Natural killer cell (primary cell): ENCODE measurements at regions not wholly inside any gene's neighbourhood (a gene's known extent, or its start where the extent isn't known, plus 50 kb on each side); places are given as distances from the start of the nearest gene placed in this dataset.
"Not testable (repeated sequence)": the region's sequence is repeated elsewhere in the genome, so short reads cannot be mapped to it uniquely, and the experiment has no call there.

Source experiments
- ATAC-seq, 3 donors: fragments of 150-1000 bp in 2 of 3; fragments of 200-7000 bp in 1 of 3; cut with Tn5 transposase; 1 replicate in 1 of 3; 2 replicates in 2 of 3; pipeline ENCODE4 v1.10.0; 2021; ENCODE audit warnings: mild to moderate bottlenecking in 2 of 3, moderate library complexity in 2 of 3
- DNase-seq, 2 donors: peaks; one replicate each; pipeline versions ENCODE4 v3.0.0 to v3.0.0-alpha.2; 2013 to 2021; ENCODE audit warnings: mixed read lengths in 1 of 2
- H3K27ac ChIP-seq: one replicate; pipeline ENCODE4 v1.5.1; 2013; ENCODE audit warnings: mild to moderate bottlenecking, low read length
- H3K27me3 ChIP-seq: one replicate; pipeline ENCODE4 v1.6.1; 2013; ENCODE audit warnings: low read length; ENCODE audit not compliant: control insufficient read depth, insufficient read depth
- H3K36me3 ChIP-seq: one replicate; pipeline ENCODE4 v1.6.1; 2013; ENCODE audit warnings: low read length; ENCODE audit not compliant: control insufficient read depth, insufficient read depth
- H3K4me1 ChIP-seq: one replicate; pipeline ENCODE4 v1.6.1; 2013; ENCODE audit warnings: low read length; ENCODE audit not compliant: control insufficient read depth, insufficient read depth
- H3K4me3 ChIP-seq: one replicate; pipeline ENCODE4 v1.5.1; 2013; ENCODE audit warnings: low read length
- H3K9me3 ChIP-seq: one replicate; pipeline ENCODE4 v1.6.1; 2013; ENCODE audit warnings: low read length; ENCODE audit not compliant: control insufficient read depth, insufficient read depth
- H3K27ac Mint-ChIP-seq, 2 donors: one replicate each; pipeline ENCODE4 v1.8.0; 2022; ENCODE audit warnings: mild to moderate bottlenecking in 2 of 2, mixed read lengths in 2 of 2, moderate library complexity in 1 of 2
- H3K27me3 Mint-ChIP-seq, 2 donors: one replicate each; pipeline ENCODE4 v1.8.0; 2022; ENCODE audit warnings: low read depth in 2 of 2, mixed read lengths in 2 of 2
- H3K36me3 Mint-ChIP-seq: one replicate; pipeline ENCODE4 v1.8.0; 2022; ENCODE audit warnings: mixed read lengths
- H3K4me1 Mint-ChIP-seq, 2 donors: one replicate each; pipeline ENCODE4 v1.8.0; 2022; ENCODE audit warnings: mixed read lengths in 2 of 2
- H3K4me3 Mint-ChIP-seq: one replicate; pipeline ENCODE4 v1.8.0; 2022; ENCODE audit warnings: mild to moderate bottlenecking, moderate library complexity, mixed read lengths
- H3K9me3 Mint-ChIP-seq, 2 donors: one replicate each; pipeline ENCODE4 v1.8.0; 2022; ENCODE audit warnings: mixed read lengths in 2 of 2
- WGBS: methylation state at CpG from one replicate; pipeline ENCODE4 v1.1.7; 2013; ENCODE audit warnings: missing lambda C conversion rate; ENCODE audit not compliant: insufficient coverage; 5-methylcytosine and 5-hydroxymethylcytosine counted together
- intact Hi-C: fragments of 100-400 bp; cut with micrococcal nuclease; formaldehyde crosslinking; loops from one replicate; pipeline ENCODE4 v1.14.2; 2022
- TF ChIP-seq, protein P1 (sequence below): fragments of 200-600 bp; IDR thresholded peaks from one replicate; pipeline ENCODE4 v1.8.0; 2022; ENCODE audit warnings: antibody characterized with exemption

DNA sequence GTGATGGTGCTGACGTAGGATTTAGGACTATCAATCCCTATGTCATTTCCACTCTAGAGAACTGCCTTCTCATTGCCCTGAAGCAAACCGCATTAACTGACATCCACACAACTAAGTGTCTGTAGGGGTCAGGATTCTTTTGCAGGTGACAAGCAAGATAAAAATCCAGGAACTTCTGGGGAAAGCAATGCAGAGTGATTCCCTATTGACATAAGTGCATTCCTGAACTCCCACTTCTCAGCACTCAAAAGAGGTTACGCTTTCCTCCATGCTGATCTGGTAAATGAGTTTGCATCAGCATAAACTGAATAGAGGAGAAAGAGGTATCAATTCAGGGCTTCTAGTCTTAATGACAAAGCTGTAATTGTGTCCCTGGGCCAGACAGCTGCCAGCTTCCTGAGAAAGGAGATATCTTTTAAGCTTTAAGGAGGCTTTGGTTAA, 224.6 kb upstream of the ISX start:
- intact Hi-C loops = no loop called here
- Mint-ChIP-seq H3K4me3 (no peak overlapping the region), H3K27ac (no peak overlapping the region), H3K27me3 (peaks cover 5 to 6% of the 10 kb centered on the region in 2 donors), H3K4me1 (no peaks in the 10 kb centered on the region), H3K9me3 (no peaks in the 10 kb centered on the region), H3K36me3 (no peaks in the 10 kb centered on the region)
- TF ChIP-seq, protein P1, sequence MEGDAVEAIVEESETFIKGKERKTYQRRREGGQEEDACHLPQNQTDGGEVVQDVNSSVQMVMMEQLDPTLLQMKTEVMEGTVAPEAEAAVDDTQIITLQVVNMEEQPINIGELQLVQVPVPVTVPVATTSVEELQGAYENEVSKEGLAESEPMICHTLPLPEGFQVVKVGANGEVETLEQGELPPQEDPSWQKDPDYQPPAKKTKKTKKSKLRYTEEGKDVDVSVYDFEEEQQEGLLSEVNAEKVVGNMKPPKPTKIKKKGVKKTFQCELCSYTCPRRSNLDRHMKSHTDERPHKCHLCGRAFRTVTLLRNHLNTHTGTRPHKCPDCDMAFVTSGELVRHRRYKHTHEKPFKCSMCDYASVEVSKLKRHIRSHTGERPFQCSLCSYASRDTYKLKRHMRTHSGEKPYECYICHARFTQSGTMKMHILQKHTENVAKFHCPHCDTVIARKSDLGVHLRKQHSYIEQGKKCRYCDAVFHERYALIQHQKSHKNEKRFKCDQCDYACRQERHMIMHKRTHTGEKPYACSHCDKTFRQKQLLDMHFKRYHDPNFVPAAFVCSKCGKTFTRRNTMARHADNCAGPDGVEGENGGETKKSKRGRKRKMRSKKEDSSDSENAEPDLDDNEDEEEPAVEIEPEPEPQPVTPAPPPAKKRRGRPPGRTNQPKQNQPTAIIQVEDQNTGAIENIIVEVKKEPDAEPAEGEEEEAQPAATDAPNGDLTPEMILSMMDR = no peak
- H3K36me3 ChIP-seq = no peaks in the 10 kb centered on the region
- H3K4me3 ChIP-seq = no peak overlapping the region
- H3K4me1 ChIP-seq = no peaks in the 10 kb centered on the region
- H3K27ac ChIP-seq = no peak overlapping the region
- DNase-seq (no peak), ATAC-seq (no peak)
- H3K9me3 ChIP-seq = no peaks in the 10 kb centered on the region
- no peaks in the 10 kb centered on the region for H3K27me3 ChIP-seq
- 62% methylated on average over 2 of the region's 3 CpGs for WGBS

DNA sequence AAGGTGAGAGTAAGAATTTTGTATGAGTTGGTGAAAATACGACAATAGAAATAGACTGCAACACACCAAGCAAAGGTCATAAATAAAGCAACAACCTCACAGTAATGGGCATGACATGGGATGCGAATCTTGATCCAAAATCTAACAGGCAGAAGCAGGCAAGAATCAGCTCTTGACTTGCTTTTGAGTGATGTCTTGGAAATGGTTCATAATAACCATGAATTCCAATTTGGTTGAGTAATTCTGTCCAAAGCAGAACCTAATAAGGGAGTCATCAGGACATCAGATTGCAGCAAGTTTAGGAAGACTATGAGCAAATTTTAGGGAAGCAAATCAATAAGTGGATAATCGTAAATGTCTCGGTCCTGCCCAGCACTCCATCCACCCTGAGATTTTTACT, 224.0 kb upstream of the ISX start:
- DNase-seq (no peak), ATAC-seq (no peak)
- Mint-ChIP-seq H3K4me3 (no peak overlapping the region), H3K4me1 (no peaks in the 10 kb centered on the region), H3K9me3 (no peaks in the 10 kb centered on the region), H3K27me3 (peaks cover 0 to 4% of the 10 kb centered on the region in 2 donors), H3K36me3 (no peaks in the 10 kb centered on the region), H3K27ac (no peak overlapping the region)
- Histone ChIP-seq H3K9me3 (no peaks in the 10 kb centered on the region), H3K4me1 (no peaks in the 10 kb centered on the region), H3K36me3 (no peaks in the 10 kb centered on the region), H3K4me3 (no peak overlapping the region), H3K27ac (no peak overlapping the region), H3K27me3 (no peaks in the 10 kb centered on the region)
- TF ChIP-seq, protein P1 = no peak
- intact Hi-C loops = no loop called here
- 62% methylated on average over 4 of the region's 4 CpGs for WGBS

- DNase-seq (no peak), ATAC-seq (no peak)
- Histone ChIP-seq H3K27me3 (no peaks in the 10 kb centered on the region), H3K27ac (no peak overlapping the region), H3K36me3 (no peaks in the 10 kb centered on the region), H3K4me1 (no peaks in the 10 kb centered on the region), H3K4me3 (no peak overlapping the region), H3K9me3 (no peaks in the 10 kb centered on the region)
- H3K4me1 Mint-ChIP-seq = no peaks in the 10 kb centered on the region
- H3K36me3 Mint-ChIP-seq = no peaks in the 10 kb centered on the region
- no peak overlapping the region for H3K4me3 Mint-ChIP-seq
- 83% methylated on average over 2 of the region's 2 CpGs for WGBS
- intact Hi-C loops = no loop called here
- peaks cover 0 to 4% of the 10 kb centered on the region in 2 donors for H3K27me3 Mint-ChIP-seq
- TF ChIP-seq, protein P1 = no peak
- no peak overlapping the region for H3K27ac Mint-ChIP-seq
- no peaks in the 10 kb centered on the region for H3K9me3 Mint-ChIP-seq
These were observed 223.3 kb upstream of the ISX start for GRCh38 chr22:34842630-34843029.

DNA sequence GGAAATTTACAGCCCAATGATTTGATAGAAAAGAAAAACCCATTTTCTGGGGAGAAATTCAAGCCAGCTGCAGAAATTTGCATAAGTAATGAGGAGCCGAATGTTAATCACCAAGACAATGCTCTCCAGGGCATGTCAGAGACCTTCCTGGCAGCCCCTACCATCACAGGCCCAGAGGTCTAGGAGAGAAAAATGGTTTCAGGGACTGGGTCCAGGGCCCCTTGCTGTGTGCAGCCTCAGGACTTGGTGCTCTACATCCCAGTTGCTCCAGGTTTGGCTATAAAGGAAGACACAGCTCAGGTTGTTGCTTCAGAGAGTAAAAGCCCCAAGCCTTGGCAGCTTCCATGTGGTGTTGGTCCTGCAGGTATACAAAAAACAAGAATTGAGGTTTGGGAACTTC, 222.2 kb upstream of the ISX start:
- H3K36me3 ChIP-seq, H3K36me3 Mint-ChIP-seq, H3K4me1 Mint-ChIP-seq, H3K9me3 ChIP-seq, intact Hi-C loops, H3K27me3 Mint-ChIP-seq, H3K4me3 Mint-ChIP-seq, H3K9me3 Mint-ChIP-seq, H3K27me3 ChIP-seq, H3K27ac Mint-ChIP-seq, ATAC-seq, H3K27ac ChIP-seq, H3K4me1 ChIP-seq, H3K4me3 ChIP-seq, DNase-seq: not testable (repeated sequence)
- 40% methylated on average over 1 of the region's 1 CpG for WGBS
